ENCODE measurements at regions not wholly inside any gene's neighbourhood (a gene's known extent, or its start where the extent isn't known, plus 50 kb on each side); places are given as distances from the start of the nearest gene placed in this dataset.

DNA sequence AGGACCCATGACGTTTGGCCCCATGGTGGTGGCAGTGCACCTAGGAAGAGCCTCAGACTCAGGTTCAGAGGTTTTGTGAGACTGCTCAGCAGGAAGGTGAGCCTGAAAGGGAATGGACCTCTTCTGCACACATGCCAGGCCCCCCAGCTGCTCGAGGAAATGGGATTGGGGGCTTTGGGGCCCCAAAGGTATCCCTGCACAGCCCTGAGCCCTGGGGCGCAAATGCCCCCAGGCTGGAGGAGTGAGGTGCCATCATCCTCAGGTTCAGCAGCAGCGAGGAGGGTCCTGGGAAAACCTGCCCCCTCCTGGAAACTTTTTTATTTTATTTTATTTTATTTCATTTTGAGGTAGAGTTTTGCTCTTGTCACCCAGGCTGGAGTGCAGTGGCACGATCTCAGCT, 171.8 kb upstream of the MVB12B start:
- DNase-seq, result no peak

DNA sequence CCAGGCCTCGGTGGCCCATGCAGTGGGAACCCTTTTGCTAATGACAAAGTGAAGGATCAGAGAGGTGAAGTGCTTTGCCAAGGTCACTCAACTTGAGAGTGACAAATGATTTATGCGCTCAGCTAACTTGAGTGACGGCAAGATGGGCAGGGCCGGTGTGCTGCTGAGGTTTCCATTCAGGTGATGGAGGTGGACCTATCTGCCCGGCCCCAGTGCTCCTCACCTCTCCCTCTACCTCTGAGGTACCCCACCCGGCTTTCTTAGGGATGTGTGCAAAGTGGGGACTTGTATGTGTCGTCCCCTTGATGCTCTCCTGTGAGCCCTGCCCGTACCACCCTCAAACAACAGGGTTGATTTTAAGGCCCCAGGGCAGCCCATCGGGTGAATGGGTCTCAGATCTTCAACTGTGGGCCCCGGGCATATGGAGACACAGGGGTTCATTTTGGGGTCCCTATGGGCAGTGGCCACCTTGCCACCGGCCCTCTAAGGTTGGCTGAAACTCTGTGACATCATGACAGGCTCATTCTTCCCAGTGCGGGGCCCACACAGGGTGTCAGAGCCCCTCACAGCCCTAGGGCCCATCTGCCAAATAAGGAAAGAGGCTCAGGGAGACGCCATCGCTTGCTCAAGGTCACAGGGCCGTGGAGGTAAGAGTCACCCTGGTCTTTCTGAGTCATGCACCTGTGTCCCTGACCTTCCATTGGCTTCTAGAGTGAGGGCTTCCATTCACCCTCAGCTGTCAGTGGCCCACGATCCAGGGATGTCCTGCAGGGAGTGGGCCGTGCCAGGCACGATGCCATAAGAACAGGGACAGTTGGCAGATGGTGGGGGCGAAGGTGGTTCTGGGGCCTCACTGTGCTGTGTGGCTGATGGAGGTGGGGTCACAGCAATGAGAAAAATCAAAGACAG, 170.6 kb upstream of the MVB12B start:
- DNase-seq, result no peak

DNA sequence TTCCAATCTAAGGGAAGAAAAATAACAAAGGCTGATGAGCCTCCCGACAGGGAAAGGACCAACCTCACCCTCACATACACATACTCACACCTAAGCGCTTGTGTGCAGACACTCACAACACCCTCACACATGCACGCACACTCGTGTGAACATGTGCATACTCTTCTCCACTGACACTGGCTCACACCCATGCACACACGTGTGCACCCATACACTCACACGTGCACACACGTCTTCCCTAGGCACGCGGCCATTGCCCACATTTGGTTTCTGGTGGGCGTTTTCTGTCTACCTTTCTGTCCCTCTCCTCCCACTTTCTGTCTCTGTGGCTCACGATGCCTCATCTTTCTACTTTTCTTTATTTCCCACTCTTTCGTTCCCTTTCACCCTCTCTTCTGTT, 169.7 kb upstream of the MVB12B start:
- no peak for DNase-seq

DNA sequence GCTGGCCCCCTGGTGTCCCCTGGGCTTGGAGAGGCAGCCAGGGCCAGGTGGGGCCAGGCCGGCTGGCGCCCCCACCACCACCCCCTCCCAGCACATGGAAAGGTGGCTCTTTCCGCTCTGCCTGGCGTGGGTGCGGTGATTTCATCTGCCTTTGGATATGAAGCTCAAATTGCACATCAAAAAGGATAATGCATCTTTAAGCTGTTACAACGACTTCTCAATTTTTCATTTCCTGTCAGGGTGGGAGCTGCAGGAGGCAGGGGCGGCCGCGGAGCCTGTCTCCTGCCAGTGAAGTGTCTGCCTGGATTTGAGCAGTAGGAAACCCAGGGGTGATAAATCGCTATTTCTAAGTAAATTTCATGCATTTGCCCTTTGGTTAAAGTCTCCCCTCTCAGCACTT, 169.2 kb upstream of the MVB12B start:
- no peak for DNase-seq

DNA sequence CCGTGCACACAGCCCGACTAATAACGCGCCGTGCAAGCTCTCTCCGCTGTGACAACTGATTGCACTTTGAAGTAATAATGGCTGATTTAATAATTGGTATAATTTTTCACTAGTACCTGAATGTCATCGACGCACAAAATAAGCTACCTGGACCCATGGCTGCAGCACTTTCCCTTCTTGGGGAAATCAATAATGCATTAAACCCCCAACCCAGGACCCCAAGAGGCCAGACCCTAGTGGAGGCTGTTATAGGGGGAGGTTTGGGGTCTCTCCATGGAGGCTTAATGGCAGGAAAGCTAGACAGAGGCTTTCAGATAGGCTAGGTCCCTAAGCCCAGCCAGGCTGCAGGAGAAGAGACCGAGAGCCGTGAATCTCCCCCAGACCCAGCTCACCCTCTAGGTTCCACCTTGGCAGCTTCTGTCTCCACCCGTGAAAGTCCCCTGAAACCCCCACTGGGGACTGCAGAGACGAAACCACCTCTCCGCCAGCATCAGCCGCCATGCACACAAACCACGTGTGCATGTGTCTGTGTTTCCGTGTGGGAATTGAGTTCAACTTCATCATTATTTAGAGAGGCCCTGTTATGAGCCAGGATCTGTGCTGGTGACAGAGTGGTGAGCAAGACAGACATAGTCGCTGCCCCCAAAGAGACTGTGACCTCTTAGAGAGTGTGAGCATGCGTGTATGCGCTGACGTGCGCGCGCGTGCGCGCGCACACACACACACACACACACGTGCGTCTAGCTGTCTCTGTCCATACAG, 168.6 kb upstream of the MVB12B start:
- DNase-seq, result no peak

DNA sequence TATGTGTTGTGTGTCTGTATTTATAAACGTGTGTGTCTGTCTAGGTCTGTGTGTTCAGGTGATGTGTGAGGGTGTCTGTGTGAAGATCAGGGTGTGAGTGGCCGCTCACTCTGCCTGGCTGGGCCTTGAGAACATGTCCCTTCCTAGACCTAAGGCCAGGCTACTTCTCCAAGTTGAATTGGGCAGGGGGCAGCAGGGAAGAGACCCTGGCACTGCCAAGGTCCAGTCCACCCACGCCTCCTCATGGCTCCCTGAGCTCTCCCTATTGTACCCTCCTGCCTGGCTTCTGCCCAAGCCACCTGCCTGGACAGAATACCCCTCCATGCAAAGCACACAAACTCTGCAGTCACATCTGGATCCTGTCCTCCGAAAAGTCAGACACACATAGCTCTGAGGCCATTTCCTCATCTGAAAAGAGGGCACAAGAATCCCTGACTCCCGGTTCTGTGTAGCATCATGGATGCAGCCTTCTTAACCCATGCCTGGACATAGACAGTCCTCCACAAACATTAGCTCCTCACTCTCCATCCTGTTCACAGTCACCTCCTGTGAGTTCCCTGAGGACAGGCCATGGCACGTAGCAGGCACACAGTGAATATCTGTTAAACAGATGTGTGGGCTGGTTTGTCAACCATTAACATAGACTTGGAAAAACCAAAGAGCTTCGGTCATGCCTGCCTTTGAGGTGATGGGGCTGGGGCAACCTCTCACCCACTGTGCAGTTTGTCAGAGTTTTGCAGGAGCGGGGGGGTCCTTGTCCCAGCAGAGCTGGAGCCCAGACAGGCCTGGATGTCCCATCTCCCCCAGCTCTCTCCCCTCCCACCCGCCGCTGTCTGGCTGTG, 167.8 kb upstream of the MVB12B start:
- no peak for DNase-seq

DNA sequence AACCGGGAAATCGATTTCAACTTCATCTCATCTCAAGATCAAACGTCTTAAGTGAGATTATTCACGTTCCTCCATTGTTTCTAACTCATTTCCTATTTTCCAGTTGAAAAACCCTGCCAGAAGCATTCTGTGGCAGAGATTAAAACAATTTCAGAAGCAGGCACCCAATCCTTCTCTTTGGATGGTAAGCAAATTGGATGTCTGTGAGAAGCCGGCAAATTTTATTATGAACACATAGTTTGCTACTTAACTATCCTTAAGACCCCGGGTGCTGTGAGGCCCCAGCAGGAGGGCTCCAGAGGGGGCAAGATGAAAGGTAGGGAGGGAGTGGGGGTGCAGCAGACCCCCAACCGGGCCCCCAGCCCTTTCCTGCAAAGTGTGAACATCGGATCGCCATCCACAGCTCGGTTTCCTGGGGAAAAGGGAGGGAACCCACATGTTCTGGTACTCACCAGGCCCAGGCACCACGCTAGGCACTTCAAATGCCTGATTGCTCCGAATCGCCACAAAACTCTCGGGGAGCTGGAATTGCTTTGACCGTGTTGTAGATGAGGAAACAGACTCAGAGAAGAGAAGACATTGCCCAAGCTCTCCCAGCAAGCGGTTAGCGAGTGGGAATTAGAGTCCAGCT, 167.1 kb upstream of the MVB12B start:
- no peak for DNase-seq

DNA sequence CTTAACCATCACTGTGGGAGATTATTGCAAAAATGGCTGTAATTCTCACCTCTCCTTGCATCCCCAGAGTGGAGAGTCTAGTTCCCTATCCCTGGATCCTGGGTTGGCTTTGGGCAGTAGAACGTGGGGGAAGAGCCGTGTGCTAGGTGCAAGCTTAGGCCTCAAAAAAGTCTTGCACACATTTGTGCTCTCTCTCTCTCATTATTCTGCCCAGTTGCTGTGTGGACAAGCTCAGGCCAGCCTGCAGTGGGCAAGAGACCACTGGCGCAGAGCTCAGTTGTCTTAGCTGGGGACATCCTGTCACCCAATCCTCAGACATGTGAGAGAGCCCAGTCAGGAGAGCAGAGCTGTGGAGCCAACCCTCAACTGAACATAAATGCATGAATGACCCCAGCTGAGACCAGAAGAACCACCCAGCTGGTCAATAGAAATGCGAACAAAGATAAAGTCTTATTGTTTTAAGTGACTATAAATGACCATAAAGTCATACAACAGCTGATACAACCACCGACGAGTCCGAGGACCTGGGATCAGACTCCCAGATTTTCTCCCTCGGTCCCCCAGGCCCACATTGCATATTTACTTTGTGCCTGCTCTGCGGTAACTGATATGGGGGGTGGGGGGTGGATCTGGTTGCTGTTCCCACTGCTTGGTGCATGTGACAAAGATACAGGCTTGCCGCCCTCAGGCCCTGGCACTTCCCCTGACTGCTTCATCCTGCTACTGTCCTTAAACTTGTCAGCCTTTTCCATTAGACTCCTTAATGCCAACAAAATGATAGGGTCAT, 166.4 kb upstream of the MVB12B start:
- no peak for DNase-seq

DNA sequence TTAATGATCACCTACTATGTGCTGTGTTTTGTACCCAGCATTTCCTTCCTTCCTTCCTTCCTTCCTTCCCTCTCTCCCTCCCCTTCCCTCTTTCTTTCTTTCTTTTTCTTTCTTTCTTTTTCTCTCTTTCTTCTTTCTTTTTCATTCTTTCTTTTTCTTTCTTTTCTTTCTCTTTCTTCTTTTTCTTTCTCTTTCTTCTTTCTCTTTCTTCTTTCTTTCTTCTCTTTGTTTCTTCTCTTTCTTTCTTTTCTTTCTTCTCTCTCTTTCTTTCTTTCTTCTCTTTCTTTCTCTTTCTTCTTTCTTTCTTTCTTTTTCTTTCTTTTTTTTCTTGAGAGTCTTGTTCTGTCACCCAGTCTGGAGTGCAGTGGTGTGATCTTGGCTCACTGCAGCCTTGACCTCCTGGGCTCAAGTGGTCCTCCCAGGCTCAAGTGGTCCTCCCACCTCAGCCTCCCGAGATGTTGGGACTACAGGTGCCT, 165.7 kb upstream of the MVB12B start:
- DNase-seq, result no peak

DNA sequence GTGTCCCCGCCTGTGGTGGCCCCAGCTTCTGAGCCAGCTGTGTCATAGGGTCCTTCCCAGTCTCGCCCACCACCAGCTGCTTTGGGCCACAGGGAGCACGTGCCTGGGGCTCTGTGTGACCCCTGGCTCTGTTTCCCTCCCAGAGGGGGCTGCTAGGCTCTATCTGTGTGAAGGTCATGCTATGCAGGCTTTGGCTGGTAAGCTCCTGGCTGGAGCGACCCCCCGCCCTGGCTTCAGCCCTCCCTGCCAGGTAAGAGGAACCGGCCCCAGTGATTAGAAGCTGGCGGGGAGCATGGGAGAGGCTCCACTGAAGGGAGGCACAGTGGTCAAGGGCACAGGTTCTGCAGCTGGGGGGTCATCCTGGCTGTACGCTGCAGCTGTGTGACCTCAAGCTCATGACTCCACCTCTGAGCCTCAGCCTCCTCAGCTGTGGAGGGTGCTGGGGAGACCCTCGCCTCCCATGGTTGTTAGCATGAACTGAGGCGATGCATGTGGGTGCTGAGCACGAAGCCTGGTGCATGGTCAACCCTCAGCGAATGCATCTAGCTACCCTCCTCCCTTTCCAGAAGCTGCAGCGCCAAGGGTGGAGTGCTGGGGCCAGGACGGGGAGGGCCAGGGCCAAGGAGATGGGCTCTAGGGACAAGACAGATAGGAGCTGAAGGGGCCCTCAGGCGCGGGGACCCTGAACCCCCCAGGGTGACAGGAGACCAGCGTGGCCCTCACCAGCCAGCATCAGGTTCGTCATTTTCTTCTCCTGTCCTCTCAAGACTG, 163.8 kb upstream of the MVB12B start:
- DNase-seq, result no peak

DNA sequence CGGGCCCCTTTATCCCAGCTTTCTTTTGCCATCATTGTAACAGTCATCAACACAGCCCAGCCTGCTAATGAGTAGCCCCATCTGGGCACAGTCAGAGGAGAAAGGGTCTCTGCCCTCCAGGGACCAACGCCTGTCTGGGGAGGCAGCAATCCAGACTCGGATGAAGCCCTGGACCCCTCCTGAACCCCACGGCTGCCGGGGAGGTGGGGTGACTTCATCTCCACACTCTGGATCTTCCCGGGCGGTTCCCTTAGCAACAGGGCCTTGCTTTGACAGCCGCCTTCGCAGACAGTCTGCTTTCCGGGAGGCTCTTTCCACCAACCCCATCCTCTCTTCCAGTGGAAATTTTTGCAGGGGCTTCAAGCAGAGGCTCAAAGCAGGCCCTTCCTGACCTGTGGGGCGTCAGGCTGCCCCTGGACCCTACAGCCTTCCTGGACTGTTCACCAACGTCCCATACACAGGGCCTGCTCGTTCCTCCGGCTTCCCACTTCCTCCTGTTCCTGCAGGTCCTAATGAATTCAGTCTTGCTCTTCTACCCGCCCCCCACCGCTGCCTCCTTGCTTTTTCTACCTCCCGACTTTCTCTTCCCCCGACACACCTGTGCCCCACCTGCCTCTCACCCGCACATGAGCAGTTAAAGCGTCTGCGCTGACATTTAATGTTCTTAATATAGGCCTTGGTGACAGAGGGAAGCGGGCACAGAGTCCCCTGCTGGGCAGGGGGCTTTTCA, 161.7 kb upstream of the MVB12B start:
- no peak for DNase-seq

DNA sequence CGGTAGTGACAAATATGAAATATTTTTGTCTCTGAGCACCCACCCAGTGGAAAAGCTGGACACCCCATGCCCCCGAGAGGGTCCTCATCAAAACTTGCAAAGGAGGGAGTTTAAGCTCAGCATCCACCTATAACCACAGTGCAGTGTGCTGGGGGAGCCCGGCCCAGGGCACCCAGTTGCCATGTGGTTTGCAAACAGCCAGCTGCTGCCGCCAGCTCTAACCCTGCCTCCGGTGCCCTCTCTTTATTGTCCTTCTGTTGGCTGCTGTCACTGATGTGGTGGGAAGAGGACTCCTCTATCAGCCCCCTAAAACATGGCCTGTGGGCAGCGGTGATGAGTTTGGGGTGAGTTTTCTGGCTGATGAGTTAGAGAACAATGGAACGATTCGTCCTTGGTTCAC, 160.9 kb upstream of the MVB12B start:
- DNase-seq, result no peak

DNA sequence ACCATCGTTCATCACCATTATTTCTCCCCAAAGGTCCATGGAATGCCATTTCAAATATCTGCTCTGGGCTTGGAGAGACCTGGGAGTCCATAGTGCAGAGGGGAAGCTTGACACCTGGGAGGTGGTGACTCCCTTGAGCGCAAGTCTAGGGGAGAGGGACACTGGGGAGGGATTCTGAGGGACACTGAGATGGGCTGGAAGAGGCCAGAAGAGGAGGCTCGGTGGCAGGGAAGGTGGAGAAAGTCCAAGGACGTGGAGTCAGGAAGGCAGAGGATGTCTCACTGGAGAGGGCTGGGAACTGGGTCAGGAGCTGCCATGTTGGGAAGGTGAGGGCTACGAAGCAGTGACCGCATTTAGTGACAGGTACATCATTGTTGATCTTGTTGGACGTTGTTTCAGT, 160.3 kb upstream of the MVB12B start:
- DNase-seq, result no peak

DNA sequence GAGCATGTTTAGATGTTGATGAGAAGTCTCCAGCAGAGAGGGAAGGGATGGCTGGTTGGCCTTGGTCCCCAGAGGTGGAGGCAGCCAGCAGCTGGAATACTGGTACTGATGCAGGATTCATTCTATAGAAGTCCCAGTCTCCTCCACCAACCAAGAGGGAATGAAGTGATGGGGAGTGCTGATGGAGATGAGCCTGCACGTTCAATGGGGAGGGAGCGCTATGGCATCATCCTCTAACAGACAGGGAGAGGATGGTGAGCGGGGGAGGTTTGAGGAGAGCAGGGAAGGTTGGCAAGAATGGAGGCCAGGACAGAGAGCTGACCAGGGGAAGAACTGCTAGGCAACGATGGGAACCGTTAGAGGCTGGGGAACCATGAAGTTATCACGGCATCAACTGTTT, 159.8 kb upstream of the MVB12B start:
- no peak for DNase-seq

DNA sequence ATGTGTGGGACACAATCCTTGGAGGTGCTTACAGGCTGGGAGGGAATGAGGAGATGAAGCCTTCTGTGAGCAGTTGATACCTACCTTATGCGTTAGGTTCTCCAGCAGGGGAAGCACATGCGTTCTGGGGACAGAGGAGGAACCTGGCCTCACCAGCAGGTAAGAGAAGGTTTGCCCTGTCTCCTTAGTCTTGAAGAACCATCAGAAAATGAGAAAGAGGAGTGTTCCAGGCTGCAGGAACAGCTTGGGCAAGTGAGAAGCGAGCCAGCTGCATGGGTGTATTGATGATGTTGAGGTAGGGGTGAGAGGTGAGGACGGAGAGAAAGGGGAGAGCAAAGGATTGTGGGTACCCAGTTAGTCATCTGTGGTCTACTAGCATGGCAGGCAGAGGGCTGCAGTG, 156.9 kb upstream of the MVB12B start:
- no peak for DNase-seq

DNA sequence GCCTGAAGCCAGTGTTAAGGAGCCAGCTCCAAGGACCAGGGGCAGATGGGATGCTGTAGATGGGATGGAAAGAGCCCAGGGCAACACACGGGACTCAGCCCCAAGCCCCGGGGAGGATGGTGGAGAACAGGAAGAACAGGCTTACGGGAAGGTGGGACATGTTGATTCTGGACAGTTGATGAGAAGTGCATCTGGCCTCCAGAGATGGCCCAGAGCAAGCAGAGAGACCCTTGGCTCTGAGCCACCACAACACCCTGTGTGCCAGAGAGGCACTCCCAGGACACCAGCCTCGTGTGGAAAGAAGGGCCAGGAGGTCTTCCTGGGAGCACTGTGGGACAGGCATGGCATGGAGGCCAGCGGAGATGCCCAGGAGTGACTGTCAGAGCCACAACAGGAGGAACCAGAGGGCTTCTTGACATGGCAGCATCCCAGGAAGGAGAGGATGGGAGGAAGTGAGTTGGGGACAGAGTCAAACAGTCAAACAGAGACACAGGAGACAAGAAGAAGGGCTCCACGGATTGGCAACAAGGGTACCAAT, 156.3 kb upstream of the MVB12B start:
- no peak for DNase-seq

DNA sequence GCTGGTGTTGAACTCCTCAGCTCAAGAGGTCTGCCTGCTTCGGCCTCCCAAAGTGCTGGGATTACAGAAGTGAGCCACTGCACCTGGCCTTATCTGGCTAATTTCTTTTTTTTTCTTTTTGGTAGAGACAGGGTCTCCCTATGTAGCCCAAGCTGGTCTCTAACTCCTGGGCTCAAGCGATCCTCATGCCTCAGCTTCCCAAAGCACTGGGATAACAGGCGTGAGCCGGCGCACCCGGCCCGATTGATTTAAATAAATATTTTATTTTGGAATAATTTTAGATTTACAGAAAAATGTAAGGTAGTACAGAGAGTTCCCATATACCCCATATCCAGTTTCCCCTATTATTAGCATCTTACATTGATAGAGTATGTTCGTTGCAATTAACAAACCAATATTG, 155.0 kb upstream of the MVB12B start:
- no peak for DNase-seq

DNA sequence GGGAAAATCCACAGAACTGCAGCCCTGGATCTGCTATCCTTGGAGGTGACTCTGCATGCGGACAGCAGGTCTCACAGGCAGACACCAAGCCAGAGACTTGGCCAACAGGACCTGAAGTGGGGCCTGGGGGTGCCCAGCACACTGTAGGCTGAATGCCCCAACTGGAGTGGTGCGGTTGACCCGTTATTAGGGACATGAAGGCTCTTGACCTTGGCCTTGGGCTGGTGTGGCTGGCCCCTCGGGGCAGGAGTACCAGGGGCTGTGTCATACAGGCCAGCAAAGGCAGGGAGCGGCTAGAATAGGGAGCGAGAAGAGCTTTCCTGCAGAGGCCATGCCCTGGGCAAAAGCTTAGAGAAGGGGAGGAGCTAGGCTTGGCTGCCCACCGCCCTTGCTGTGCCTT, 153.2 kb upstream of the MVB12B start:
- DNase-seq, result no peak

DNA sequence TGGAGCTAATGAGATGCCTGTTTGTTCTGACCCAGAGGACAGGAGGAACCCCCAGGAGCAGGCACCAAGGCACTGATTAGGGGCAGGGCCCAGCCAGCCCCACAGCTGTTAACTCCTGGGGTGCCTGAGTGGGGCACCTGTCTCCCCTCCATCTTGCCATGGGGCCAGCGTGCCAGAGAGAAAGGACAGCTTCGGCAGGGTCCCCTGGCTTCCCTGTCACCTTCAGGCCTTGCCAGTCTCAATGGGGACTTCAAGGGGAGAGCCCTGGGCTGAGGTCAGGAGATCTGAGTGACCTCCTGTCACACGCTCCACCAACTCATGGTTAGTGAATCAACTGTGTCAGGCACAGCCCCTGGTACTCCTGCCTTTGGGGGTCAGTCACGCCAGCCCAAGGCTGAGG, 152.7 kb upstream of the MVB12B start:
- DNase-seq, result no peak

DNA sequence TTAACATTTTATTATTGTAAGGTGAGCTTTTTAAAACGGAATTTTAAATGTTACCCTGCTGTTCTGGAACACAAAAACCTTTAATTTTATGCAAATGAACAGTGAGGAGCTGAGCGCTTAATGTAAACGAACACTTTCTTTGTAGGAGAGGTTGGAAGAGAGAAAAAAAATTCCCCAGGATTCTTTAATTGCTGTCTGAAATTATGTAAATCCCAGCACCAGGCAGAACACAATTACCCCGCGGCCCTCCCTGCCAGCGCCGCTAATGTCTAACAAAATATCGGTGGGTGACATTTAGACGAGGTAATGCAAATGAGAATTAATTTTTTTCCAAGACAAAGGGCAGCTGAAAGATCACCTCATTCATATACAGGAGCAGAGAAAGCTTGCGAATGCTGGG, 143.4 kb upstream of the MVB12B start:
- no peak for DNase-seq

Measured in activated naive CD4-positive, alpha-beta T cell treated with Interleukin-2 at 50 U/mL for 16 hours (primary cell).